Mesenteric fat pad (tissue), 1 donor: ENCODE measurements at regions not wholly inside any gene's neighbourhood (a gene's known extent, or its start where the extent isn't known, plus 50 kb on each side); places are given as distances from the start of the nearest gene placed in this dataset.
"Not testable (repeated sequence)": the region's sequence is repeated elsewhere in the genome, so short reads cannot be mapped to it uniquely, and the experiment has no call there.

Experiments
- DNase-seq: peaks from one replicate; pipeline ENCODE4 v3.0.0-alpha.2; 2020; ENCODE audit warnings: low spot score
- donor health status: DM: yes; HTN: yes; CAD: no.

GRCh38 chr4:3651267-3651845, 114.8 kb upstream of the ADRA2C start:
- DNase-seq: no peak

- DNase-seq: no peak
Measured at GRCh38 chr4:3649491-3649890, 116.7 kb upstream of the ADRA2C start.

- DNase-seq: no peak
Measured at GRCh38 chr4:3648731-3649130, 116.5 kb upstream of the LRPAP1 start.

- DNase-seq: no peak
Measured at GRCh38 chr4:3648195-3648594, 116.0 kb upstream of the LRPAP1 start.

GRCh38 chr4:3647421-3647820, 115.2 kb upstream of the LRPAP1 start:
- DNase-seq: no peak

GRCh38 chr4:3645711-3646679, 113.8 kb upstream of the LRPAP1 start:
- DNase-seq: no peak

GRCh38 chr4:3644849-3645627, 112.8 kb upstream of the LRPAP1 start:
- DNase-seq: no peak

GRCh38 chr4:3643518-3644433, 111.6 kb upstream of the LRPAP1 start:
- no peak for DNase-seq

- no peak for DNase-seq
Measured at GRCh38 chr4:3642806-3643517, 110.7 kb upstream of the LRPAP1 start.

GRCh38 chr4:3642056-3642630, 109.9 kb upstream of the LRPAP1 start:
- DNase-seq: no peak

- no peak for DNase-seq
Measured at GRCh38 chr4:3641501-3641900, 109.3 kb upstream of the LRPAP1 start.

- no peak for DNase-seq
Measured at GRCh38 chr4:3640587-3640962, 108.4 kb upstream of the LRPAP1 start.

- no peak for DNase-seq
Measured at GRCh38 chr4:3639613-3640586, 107.7 kb upstream of the LRPAP1 start.

- DNase-seq: no peak
Measured at GRCh38 chr4:3638080-3638795, 106.0 kb upstream of the LRPAP1 start.

GRCh38 chr4:3637326-3638016, 105.2 kb upstream of the LRPAP1 start:
- DNase-seq: no peak

- DNase-seq: no peak
Measured at GRCh38 chr4:3636646-3637320, 104.6 kb upstream of the LRPAP1 start.

GRCh38 chr4:3636020-3636419, 103.8 kb upstream of the LRPAP1 start:
- DNase-seq: not testable (repeated sequence)
